Sigmoid colon (tissue), 6 donors: ENCODE measurements at regions not wholly inside any gene's neighbourhood (a gene's known extent, or its start where the extent isn't known, plus 50 kb on each side); places are given as distances from the start of the nearest gene placed in this dataset.
"Not testable (repeated sequence)": the region's sequence is repeated elsewhere in the genome, so short reads cannot be mapped to it uniquely, and the experiment has no call there.

Experiments
- DNase-seq: peaks from one replicate; pipeline ENCODE4 v3.0.0-alpha.2; 2019
- H3K27ac ChIP-seq, 4 donors: fragments of 200-600 bp; sonication (generic); one replicate each; pipeline ENCODE4 v1.5.1; 2016 to 2019; ENCODE audit warnings: mild to moderate bottlenecking in 1 of 4
- H3K27me3 ChIP-seq, 3 donors: fragments of 200-600 bp; sonication (generic); one replicate each; pipeline ENCODE4 v1.5.1; 2019; ENCODE audit warnings: mild to moderate bottlenecking in 1 of 3
- H3K36me3 ChIP-seq, 4 donors: fragments of 200-600 bp; sonication (generic); one replicate each; pipeline ENCODE4 v1.5.1; 2016 to 2019
- H3K4me1 ChIP-seq, 4 donors: fragments of 200-600 bp; sonication (generic); one replicate each; pipeline ENCODE4 v1.5.1; 2017 to 2019
- H3K4me3 ChIP-seq, 4 donors: fragments of 200-600 bp; sonication (generic); one replicate each; pipeline ENCODE4 v1.5.1; 2017 to 2019; ENCODE audit warnings: mild to moderate bottlenecking in 2 of 4, moderate library complexity in 1 of 4
- H3K9me3 ChIP-seq, 4 donors: fragments of 200-600 bp in 3 of 4; sonication (generic) in 3 of 4; one replicate each; pipeline versions ENCODE4 v1.5.1 to v1.6.1; 2013 to 2019
- EP300 ChIP-seq, 4 donors: sonication (generic); formaldehyde crosslinking; IDR thresholded peaks; one replicate each; pipeline ENCODE4 v1.6.1; 2017; ENCODE audit warnings: antibody characterized with exemption in 4 of 4
- POLR2A ChIP-seq, 2 donors: fragments of 450-650 bp; IDR thresholded peaks; one replicate each; pipeline ENCODE4 v1.6.1; 2016; ENCODE audit warnings: antibody characterized with exemption in 2 of 2, mild to moderate bottlenecking in 2 of 2, moderate library complexity in 2 of 2
- POLR2AphosphoS5 ChIP-seq, 4 donors: sonication (generic); formaldehyde crosslinking; IDR thresholded peaks; one replicate each; pipeline ENCODE4 v1.6.1; 2017; ENCODE audit warnings: antibody characterized with exemption in 4 of 4
- WGBS, 2 donors: extraction: QIAGEN DNeasy Blood & Tissue Kit; methylation state at CpG; one replicate each; pipeline ENCODE4 v1.1.7; 2013; 5-methylcytosine and 5-hydroxymethylcytosine counted together
- intact Hi-C: fragments of 100-400 bp; cut with DNase I; formaldehyde crosslinking; loops from one replicate; pipeline ENCODE4 v1.15.1; 2023
- TF ChIP-seq, protein P1 (sequence below), 4 experiments: fragments of 450-650 bp in 3 of 4; fragments of 200-600 bp in 1 of 4; IDR thresholded peaks; one replicate each; pipeline ENCODE4 v1.5.1; 2016 to 2019; ENCODE audit warnings: antibody characterized with exemption in 4 of 4, mild to moderate bottlenecking in 3 of 4, moderate library complexity in 2 of 4
- donor health status: healthy with polysubstance abuse.
- donor health status: healthy.

DNA sequence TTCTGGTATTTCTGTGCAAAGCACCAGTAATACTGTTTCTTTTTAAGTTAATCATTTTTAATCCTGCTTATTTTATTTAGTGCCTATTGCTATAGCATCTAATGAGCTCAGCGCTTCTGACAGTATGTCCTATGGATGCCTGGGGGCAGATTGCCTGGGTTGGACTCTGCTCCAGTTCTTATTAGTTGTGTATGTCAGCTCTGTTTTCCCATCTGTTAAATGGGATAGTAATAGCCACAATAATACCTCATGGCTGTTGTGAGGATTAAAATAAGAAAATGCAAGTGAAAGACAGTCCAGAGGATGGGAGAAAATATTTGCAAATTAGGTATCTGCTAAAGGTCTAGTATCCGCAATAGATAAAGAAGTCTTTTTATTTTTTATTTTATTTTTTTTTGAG, 87.0 kb downstream of the UTRN start:
- no peaks in the 10 kb centered on the region for H3K9me3 ChIP-seq
- TF ChIP-seq, protein P1, sequence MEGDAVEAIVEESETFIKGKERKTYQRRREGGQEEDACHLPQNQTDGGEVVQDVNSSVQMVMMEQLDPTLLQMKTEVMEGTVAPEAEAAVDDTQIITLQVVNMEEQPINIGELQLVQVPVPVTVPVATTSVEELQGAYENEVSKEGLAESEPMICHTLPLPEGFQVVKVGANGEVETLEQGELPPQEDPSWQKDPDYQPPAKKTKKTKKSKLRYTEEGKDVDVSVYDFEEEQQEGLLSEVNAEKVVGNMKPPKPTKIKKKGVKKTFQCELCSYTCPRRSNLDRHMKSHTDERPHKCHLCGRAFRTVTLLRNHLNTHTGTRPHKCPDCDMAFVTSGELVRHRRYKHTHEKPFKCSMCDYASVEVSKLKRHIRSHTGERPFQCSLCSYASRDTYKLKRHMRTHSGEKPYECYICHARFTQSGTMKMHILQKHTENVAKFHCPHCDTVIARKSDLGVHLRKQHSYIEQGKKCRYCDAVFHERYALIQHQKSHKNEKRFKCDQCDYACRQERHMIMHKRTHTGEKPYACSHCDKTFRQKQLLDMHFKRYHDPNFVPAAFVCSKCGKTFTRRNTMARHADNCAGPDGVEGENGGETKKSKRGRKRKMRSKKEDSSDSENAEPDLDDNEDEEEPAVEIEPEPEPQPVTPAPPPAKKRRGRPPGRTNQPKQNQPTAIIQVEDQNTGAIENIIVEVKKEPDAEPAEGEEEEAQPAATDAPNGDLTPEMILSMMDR (IDR thresholded peaks at IDR 0.05) = no peak
- TF ChIP-seq EP300 (IDR thresholded peaks at IDR 0.05) (no peak), POLR2A (IDR thresholded peaks at IDR 0.05) (no peak), POLR2AphosphoS5 (IDR thresholded peaks at IDR 0.05) (no peak)
- intact Hi-C loops = no loop called here
- H3K4me1 ChIP-seq = peaks cover 0 to 6% (median under 1%) of the 10 kb centered on the region in 4 donors
- H3K4me3 ChIP-seq = no peak overlapping the region
- no peak for DNase-seq
- WGBS, 2 donors = 96 to 97% methylated on average over 2 of the region's 2 CpGs
- no peaks in the 10 kb centered on the region for H3K36me3 ChIP-seq
- no peak overlapping the region for H3K27ac ChIP-seq
- no peaks in the 10 kb centered on the region for H3K27me3 ChIP-seq

- Histone ChIP-seq H3K4me1 (peaks cover 0 to 14% (median 4%) of the 10 kb centered on the region in 4 donors), H3K27ac (no peak overlapping the region), H3K9me3 (no peaks in the 10 kb centered on the region), H3K27me3 (no peaks in the 10 kb centered on the region), H3K36me3 (no peaks in the 10 kb centered on the region), H3K4me3 (no peak overlapping the region)
- no peak for DNase-seq
- intact Hi-C loops = no loop called here
- WGBS, 2 donors = 91 to 93% methylated on average over 8 of the region's 8 CpGs
- no peak for TF ChIP-seq EP300 (IDR thresholded peaks at IDR 0.05)
- no peak for TF ChIP-seq POLR2A (IDR thresholded peaks at IDR 0.05)
- TF ChIP-seq, protein P1 (IDR thresholded peaks at IDR 0.05) = no peak
- TF ChIP-seq POLR2AphosphoS5 (IDR thresholded peaks at IDR 0.05) = no peak
Observed at GRCh38 chr6:144372611-144373594, 87.8 kb downstream of the UTRN start.

- H3K36me3 ChIP-seq, intact Hi-C loops, DNase-seq, H3K27me3 ChIP-seq, H3K9me3 ChIP-seq, H3K4me3 ChIP-seq, H3K27ac ChIP-seq: not testable (repeated sequence)
- H3K4me1 ChIP-seq = peaks cover 0 to 17% (median 5%) of the 10 kb centered on the region in 4 donors
- 92 to 96% methylated on average over 12 of the region's 12 CpGs for WGBS, 2 donors
Observed at GRCh38 chr6:144374525-144374924, 89.4 kb downstream of the UTRN start.

- TF ChIP-seq POLR2AphosphoS5 (IDR thresholded peaks at IDR 0.05) = no peak
- TF ChIP-seq POLR2A (IDR thresholded peaks at IDR 0.05) = no peak
- Histone ChIP-seq H3K36me3 (no peaks in the 10 kb centered on the region), H3K4me3 (no peak overlapping the region), H3K9me3 (peaks cover 0 to 3% (median 0%) of the 10 kb centered on the region in 4 donors), H3K27ac (peak overlapping the region in 1 of 4 donors; percentile 25), H3K27me3 (no peaks in the 10 kb centered on the region), H3K4me1 (peaks cover 0 to 17% (median 5%) of the 10 kb centered on the region in 4 donors)
- WGBS, 2 donors = 45 to 82% methylated on average over 2 of the region's 2 CpGs
- intact Hi-C loops = no loop called here
- no peak for DNase-seq
Observed at GRCh38 chr6:144377586-144378210, 92.6 kb downstream of the UTRN start.

- no peak for DNase-seq
- Histone ChIP-seq H3K9me3 (peaks cover 0 to 3% (median 0%) of the 10 kb centered on the region in 4 donors), H3K27me3 (no peaks in the 10 kb centered on the region), H3K36me3 (no peaks in the 10 kb centered on the region), H3K4me1 (peaks cover 0 to 17% (median 5%) of the 10 kb centered on the region in 4 donors), H3K27ac (no peak overlapping the region), H3K4me3 (no peak overlapping the region)
- WGBS, 2 donors = 44 to 66% methylated on average over 4 of the region's 4 CpGs
- TF ChIP-seq EP300 (IDR thresholded peaks at IDR 0.05) = no peak
- TF ChIP-seq, protein P1 (IDR thresholded peaks at IDR 0.05) = no peak
- no peak for TF ChIP-seq POLR2A (IDR thresholded peaks at IDR 0.05)
- no peak for TF ChIP-seq POLR2AphosphoS5 (IDR thresholded peaks at IDR 0.05)
- intact Hi-C loops = no loop called here
Observed at GRCh38 chr6:144378437-144378836, 93.3 kb downstream of the UTRN start.
